ENCODE measurements at regions not wholly inside any gene's neighbourhood (a gene's known extent, or its start where the extent isn't known, plus 50 kb on each side); places are given as distances from the start of the nearest gene placed in this dataset.

DNA sequence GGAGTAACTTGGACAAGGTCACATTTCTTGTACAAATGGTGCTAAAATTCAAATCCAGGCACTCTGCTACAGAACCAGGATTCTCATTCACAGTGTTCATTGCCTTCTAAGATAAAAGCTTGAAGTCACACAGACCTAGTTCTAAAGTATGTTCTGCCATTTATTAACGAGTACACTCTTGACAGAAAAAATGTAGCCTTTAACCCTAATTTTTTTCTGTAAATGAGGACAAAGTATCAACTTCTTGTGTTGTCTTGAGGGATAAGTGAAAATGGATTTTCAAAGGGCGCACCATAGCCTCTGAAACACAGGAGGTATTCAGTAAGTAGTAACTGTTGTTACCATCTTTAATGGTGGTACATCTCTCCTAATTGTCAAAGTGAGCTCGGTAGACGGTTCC, 379.8 kb upstream of the FLRT2 start:
- no peak overlapping the region for H3K4me3 ChIP-seq (ENCODE audit: low read depth, low read length)
- TF ChIP-seq MYC (IDR thresholded peaks at IDR 0.05; ENCODE audit: low read depth, low read length) (no peak), CTCF (IDR thresholded peaks at IDR 0.05; ENCODE audit: low read depth, low read length) (no peak)
- TF ChIP-seq, protein P1, sequence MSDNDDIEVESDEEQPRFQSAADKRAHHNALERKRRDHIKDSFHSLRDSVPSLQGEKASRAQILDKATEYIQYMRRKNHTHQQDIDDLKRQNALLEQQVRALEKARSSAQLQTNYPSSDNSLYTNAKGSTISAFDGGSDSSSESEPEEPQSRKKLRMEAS (IDR thresholded peaks at IDR 0.05; ENCODE audit: low read depth, low read length) = no peak
- DNase-seq (ENCODE audit: low read depth) = no peak

- no peak for DNase-seq (ENCODE audit: low read depth)
- TF ChIP-seq MYC (IDR thresholded peaks at IDR 0.05; ENCODE audit: low read depth, low read length) = no peak
- TF ChIP-seq, protein P1 (IDR thresholded peaks at IDR 0.05; ENCODE audit: low read depth, low read length) = no peak
- TF ChIP-seq CTCF (IDR thresholded peaks at IDR 0.05; ENCODE audit: low read depth, low read length) = no peak
- TF ChIP-seq POLR2A (IDR thresholded peaks at IDR 0.05; ENCODE audit: extremely low read depth, insufficient read length) = no peak
- H3K4me3 ChIP-seq (ENCODE audit: low read depth, low read length) = no peak overlapping the region
Measured at GRCh38 chr14:85154714-85155113, 375.2 kb upstream of the FLRT2 start.

DNA sequence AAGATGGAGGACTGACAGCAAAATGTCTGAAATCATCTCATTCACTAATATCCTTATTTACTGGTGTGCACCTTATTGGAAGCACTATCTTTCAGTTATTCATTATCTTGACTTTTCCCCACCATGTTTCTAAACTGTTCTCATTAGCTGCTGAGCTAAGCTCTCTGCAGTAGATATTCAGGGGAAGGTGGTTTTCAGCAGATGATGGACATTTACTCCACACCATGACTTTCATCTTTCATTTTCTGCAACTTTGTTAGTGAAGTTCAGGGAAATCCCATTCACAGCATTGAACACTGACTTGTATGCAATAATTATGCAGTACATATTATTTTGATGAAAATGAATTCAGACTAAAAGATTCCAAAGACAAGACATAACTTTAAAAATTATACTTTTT, 373.6 kb upstream of the FLRT2 start:
- no peak for DNase-seq (ENCODE audit: low read depth)
- no peak for TF ChIP-seq MYC (IDR thresholded peaks at IDR 0.05; ENCODE audit: low read depth, low read length)
- no peak for TF ChIP-seq CTCF (IDR thresholded peaks at IDR 0.05; ENCODE audit: low read depth, low read length)
- no peak for TF ChIP-seq POLR2A (IDR thresholded peaks at IDR 0.05; ENCODE audit: extremely low read depth, insufficient read length)
- TF ChIP-seq, protein P1 (IDR thresholded peaks at IDR 0.05; ENCODE audit: low read depth, low read length) = no peak
- no peak overlapping the region for H3K4me3 ChIP-seq (ENCODE audit: low read depth, low read length)

- DNase-seq (ENCODE audit: low read depth) = no peak
- H3K4me3 ChIP-seq (ENCODE audit: low read depth, low read length) = no peak overlapping the region
- TF ChIP-seq CTCF (IDR thresholded peaks at IDR 0.05; ENCODE audit: low read depth, low read length) (no peak), POLR2A (IDR thresholded peaks at IDR 0.05; ENCODE audit: extremely low read depth, insufficient read length) (no peak), MYC (IDR thresholded peaks at IDR 0.05; ENCODE audit: low read depth, low read length) (no peak)
- TF ChIP-seq, protein P1 (IDR thresholded peaks at IDR 0.05; ENCODE audit: low read depth, low read length) = no peak
Measured at GRCh38 chr14:85159726-85160125, 370.2 kb upstream of the FLRT2 start.

DNA sequence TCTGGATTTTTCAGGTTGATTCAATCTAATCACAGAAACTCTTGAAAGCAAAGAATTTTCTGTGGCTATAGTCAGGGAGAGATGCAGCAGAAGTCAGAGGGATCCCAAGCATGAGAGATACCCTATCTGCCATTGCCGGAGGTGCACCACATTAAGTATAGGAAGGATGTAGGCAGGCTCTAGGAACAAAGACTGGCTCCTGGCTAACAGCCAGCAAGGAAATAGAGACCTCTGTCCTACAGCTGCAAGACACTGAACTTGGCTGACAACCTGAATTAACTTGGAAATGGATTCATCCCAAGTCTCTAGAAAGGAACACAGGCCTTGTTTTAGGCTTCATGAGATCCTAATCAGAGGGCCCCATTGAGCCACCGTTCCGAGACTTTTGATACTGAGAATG, 364.9 kb upstream of the FLRT2 start:
- DNase-seq (ENCODE audit: low read depth) = no peak
- TF ChIP-seq, protein P1 (IDR thresholded peaks at IDR 0.05; ENCODE audit: low read depth, low read length) = no peak
- TF ChIP-seq CTCF (IDR thresholded peaks at IDR 0.05; ENCODE audit: low read depth, low read length) = no peak
- no peak for TF ChIP-seq POLR2A (IDR thresholded peaks at IDR 0.05; ENCODE audit: extremely low read depth, insufficient read length)
- H3K4me3 ChIP-seq (ENCODE audit: low read depth, low read length) = no peak overlapping the region

- TF ChIP-seq, protein P1 (IDR thresholded peaks at IDR 0.05; ENCODE audit: low read depth, low read length) = no peak
- TF ChIP-seq CTCF (IDR thresholded peaks at IDR 0.05; ENCODE audit: low read depth, low read length) (no peak), MYC (IDR thresholded peaks at IDR 0.05; ENCODE audit: low read depth, low read length) (no peak), POLR2A (IDR thresholded peaks at IDR 0.05; ENCODE audit: extremely low read depth, insufficient read length) (no peak)
- no peak overlapping the region for H3K4me3 ChIP-seq (ENCODE audit: low read depth, low read length)
- no peak for DNase-seq (ENCODE audit: low read depth)
Measured at GRCh38 chr14:85169381-85169780, 360.6 kb upstream of the FLRT2 start.

Data from NB4 (cell line).